Mesodermal cell (in vitro differentiated cells): ENCODE measurements at regions not wholly inside any gene's neighbourhood (a gene's known extent, or its start where the extent isn't known, plus 50 kb on each side); places are given as distances from the start of the nearest gene placed in this dataset.
"Not testable (repeated sequence)": the region's sequence is repeated elsewhere in the genome, so short reads cannot be mapped to it uniquely, and the experiment has no call there.

Experiments
- H3K27ac ChIP-seq: 2 replicates; pipeline ENCODE4 v1.7.0; 2013; ENCODE audit warnings: mild to moderate bottlenecking, low read depth, low read length, moderate library complexity; ENCODE audit not compliant: severe bottlenecking
- H3K36me3 ChIP-seq: 2 replicates; pipeline ENCODE4 v1.7.1; 2013; ENCODE audit warnings: mild to moderate bottlenecking, low read length, moderate library complexity; ENCODE audit not compliant: control insufficient read depth, insufficient read depth
- H3K4me1 ChIP-seq: one replicate; pipeline ENCODE4 v1.7.1; 2013; ENCODE audit warnings: mild to moderate bottlenecking, low read length; ENCODE audit not compliant: insufficient read depth, control insufficient read depth, poor library complexity, severe bottlenecking
- H3K4me3 ChIP-seq: 2 replicates; pipeline ENCODE4 v1.7.0; 2013; ENCODE audit warnings: low read length, control low read depth, mild to moderate bottlenecking; ENCODE audit not compliant: insufficient read depth, poor library complexity, severe bottlenecking; ENCODE audit errors: extremely low read depth
- H3K9me3 ChIP-seq: 2 replicates; pipeline ENCODE4 v1.7.1; 2013; ENCODE audit warnings: mild to moderate bottlenecking, low read length, moderate library complexity; ENCODE audit not compliant: control insufficient read depth
- WGBS, 2 experiments: methylation state at CpG; one replicate each; pipeline ENCODE4 v1.1.5; 2013; ENCODE audit warnings: missing lambda C conversion rate in 2 of 2; ENCODE audit not compliant: insufficient coverage in 2 of 2; 5-methylcytosine and 5-hydroxymethylcytosine counted together

DNA sequence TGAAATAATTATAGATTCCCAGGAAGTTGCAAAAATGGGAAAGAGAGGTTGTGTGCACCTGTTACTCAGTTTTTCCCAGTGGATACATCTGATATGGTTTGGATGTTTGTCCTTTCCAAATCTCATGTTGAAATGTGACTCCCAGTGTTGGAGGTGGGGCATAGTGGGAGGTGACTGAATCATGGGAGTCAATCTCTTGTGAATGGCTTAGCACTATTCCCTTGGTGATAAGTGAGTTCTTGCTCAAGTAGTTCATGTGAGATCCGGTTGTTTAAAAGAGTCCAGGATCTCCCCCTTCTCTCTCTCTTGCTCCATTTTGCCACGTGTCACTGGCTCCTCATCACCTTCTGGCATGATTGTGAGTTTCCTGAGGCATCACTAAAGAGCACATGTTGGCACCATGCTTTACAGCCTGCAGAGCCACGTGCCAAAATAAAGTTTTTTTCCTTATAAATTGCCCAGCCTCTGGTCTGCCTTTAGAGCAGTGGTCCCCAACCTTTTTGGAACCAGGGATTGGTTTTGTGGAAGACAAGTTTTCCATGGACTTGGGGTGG is 149.2 kb downstream of the RAMP3 start:
- Histone ChIP-seq H3K27ac (no peak overlapping the region), H3K4me1 (no peaks in the 10 kb centered on the region), H3K4me3 (no peak overlapping the region), H3K9me3 (no peaks in the 10 kb centered on the region), H3K36me3 (no peaks in the 10 kb centered on the region)
- WGBS, 2 experiments = 83 to 86% methylated on average over 2 to 3 of the region's 3 CpGs

DNA sequence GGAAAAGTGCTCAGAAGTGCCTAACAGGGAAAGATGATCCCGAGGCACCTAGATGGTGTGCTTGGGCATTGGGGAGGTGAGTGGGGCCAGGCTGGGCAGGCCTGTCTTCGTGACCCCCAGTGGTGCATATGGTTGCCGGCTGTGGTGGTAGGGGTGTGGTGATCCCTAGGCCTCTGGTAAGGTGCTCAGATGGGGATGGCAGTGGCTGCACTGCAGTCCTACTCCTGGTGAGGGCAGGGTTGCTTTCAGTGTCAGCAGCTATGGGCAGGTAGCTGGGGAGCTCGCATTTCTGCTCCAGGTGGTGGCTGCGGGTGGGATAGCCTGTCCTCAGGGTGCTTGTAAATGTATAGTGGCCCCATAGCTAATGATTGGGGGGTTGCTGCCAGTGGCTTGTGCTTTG is 154.0 kb downstream of the RAMP3 start:
- H3K4me3 ChIP-seq = no peak overlapping the region
- H3K36me3 ChIP-seq = no peaks in the 10 kb centered on the region
- 50 to 92% methylated on average over 1 to 3 of the region's 5 CpGs for WGBS, 2 experiments
- H3K4me1 ChIP-seq = no peaks in the 10 kb centered on the region
- no peak overlapping the region for H3K27ac ChIP-seq
- H3K9me3 ChIP-seq = peaks cover 4% of the 10 kb centered on the region

DNA sequence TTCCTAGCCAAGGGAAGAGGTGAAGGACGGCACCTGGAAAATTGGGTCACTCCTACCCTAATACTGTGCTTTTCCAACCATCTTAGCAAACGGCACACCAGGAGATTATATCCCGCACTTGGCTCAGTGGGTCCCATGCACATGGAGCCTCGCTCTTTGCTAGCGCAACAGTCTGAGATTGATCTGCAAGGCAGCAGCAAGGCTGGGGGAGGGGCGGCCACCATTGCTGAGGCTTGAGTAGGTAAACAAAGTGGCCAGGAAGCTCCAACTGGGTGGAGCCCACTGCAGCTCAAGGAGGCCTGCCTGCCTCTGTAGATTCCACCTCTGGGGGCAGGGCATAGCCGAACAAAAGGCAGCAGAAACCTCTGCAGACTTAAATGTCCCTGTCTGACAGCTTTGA is 157.9 kb downstream of the RAMP3 start:
- not testable (repeated sequence) for H3K27ac ChIP-seq, H3K36me3 ChIP-seq, H3K4me3 ChIP-seq, H3K4me1 ChIP-seq, H3K9me3 ChIP-seq
- 94 to 96% methylated on average over 4 to 5 of the region's 7 CpGs for WGBS, 2 experiments

DNA sequence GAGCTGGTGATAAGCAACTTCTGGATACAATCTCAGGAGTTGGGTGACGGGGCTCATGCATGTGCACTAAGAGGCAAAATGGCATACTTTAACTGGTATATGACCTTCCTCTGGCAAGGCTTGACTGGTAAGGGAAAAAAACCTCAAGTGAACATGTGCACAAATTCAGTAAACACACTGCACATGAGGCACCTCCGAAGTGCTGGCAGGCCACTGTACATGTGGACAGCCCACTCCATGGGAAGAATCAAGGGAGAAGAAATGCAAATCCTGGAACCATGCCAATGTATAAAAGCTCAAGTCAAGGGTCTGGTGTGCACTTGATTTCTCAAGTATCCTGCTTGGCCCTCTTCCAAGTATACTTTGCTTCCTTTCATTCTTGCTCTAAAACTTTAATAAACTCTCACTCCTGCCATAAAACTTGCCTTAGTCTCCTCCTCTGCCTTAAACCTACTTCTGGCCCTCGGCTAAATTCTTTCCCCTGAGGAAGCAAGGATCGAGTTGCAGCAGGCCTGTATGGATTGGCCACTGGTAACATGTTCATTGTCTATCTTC is 167.2 kb downstream of the RAMP3 start:
- no peak overlapping the region for H3K4me3 ChIP-seq
- H3K4me1 ChIP-seq = no peaks in the 10 kb centered on the region
- H3K36me3 ChIP-seq = no peaks in the 10 kb centered on the region
- no peak overlapping the region for H3K27ac ChIP-seq
- 91 to 96% methylated on average over 3 to 4 of the region's 4 CpGs for WGBS, 2 experiments
- H3K9me3 ChIP-seq = no peaks in the 10 kb centered on the region

DNA sequence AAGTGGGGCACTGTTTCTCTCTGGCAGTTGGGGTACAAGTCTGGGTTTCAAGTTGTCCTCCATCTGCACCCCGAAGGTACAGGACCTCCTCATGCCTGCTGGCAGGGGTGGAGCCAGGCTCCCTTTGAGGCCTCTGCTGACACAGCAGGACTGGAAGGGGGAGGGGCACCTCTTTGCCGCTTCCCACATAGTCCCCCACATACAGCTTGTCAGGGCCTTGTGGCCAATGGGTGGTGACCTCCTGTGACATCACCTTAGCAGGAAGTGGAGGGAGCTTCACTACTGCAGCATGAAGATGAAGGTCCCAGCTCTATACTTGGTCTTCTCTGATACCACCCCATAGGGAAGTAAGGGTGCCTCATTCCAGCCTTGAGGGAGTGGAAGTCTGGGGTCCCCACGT is 167.8 kb downstream of the RAMP3 start:
- WGBS, 2 experiments = 86 to 100% methylated on average over 1 of the region's 3 CpGs
- Histone ChIP-seq H3K9me3 (no peaks in the 10 kb centered on the region), H3K4me3 (no peak overlapping the region), H3K36me3 (no peaks in the 10 kb centered on the region), H3K27ac (no peak overlapping the region), H3K4me1 (no peaks in the 10 kb centered on the region)

DNA sequence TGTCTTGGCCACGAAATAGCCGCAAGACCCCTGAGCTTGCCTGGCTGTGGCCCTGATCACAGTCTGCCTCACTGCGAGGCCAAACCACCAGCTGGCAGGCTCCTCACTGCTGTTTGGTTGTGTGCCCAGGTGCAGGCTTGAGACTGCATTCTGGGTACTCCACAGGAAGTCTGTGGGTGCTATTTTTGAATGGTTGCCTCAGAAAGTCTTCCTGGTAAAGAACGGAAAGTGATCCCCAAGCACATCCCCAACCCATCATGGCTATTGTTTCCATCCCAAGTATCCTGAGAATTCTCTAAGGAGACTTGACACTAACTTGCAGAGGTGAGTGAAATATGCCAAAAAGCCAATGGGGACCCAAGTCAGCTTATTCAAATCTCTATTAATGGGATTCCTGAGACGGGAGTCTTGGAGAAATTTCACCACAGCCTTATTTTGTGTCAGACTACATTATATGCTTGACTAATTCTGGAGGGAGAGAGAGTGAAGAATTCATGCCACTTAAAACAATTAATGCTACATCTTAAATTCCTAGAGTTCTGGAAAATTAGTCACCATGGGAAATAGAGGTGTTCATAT is 170.9 kb downstream of the RAMP3 start:
- no peak overlapping the region for H3K4me3 ChIP-seq
- WGBS, 2 experiments = 91 to 100% methylated on average over 3 of the region's 5 CpGs
- no peaks in the 10 kb centered on the region for H3K4me1 ChIP-seq
- no peaks in the 10 kb centered on the region for H3K9me3 ChIP-seq
- H3K36me3 ChIP-seq = no peaks in the 10 kb centered on the region
- H3K27ac ChIP-seq = no peak overlapping the region

DNA sequence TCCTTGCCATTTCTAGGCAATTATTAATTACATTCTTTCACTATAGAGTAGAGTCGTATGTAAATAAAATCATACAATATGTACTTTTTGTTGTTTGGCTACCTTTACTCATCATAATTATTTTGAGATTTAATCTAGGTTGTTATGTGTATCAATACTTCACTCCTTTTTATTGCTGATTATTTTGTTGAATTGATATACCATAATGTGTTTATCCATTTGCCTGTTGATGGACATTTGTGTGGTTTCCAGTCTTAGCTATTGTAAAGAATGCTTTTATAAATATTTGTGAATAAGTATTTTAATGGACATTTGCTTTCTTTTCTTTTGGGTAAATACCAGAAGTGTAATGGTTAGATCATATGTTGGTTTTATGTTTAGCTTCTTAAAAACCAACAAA is 174.0 kb downstream of the RAMP3 start:
- no peaks in the 10 kb centered on the region for H3K4me1 ChIP-seq
- H3K9me3 ChIP-seq = no peaks in the 10 kb centered on the region
- H3K4me3 ChIP-seq = no peak overlapping the region
- no CpG with 5 or more reads among the region's 1 CpG for WGBS, 2 experiments
- no peak overlapping the region for H3K27ac ChIP-seq
- no peaks in the 10 kb centered on the region for H3K36me3 ChIP-seq

DNA sequence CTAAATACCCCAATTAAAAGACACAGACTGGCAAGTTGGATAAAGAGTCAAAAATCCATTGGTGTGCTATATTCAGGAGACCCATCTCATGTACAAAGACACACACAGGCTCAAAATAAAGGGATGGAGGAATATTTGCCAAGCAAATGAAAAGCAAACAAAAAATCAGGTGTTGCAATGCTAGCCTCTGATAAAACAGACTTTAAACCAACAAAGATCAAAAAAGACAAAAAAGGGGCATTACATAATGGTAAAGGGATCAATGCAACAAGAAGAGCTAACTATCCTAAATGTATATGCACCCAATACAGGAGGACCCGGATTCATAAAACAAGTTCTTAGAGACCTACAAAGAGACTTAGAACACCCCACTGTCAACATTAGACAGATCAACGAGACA is 177.4 kb downstream of the RAMP3 start:
- 100% methylated on average over 1 of the region's 2 CpGs; no CpG with 5 or more reads in 1 of the 2 experiments for WGBS, 2 experiments
- not testable (repeated sequence) for H3K9me3 ChIP-seq, H3K27ac ChIP-seq, H3K4me3 ChIP-seq, H3K4me1 ChIP-seq, H3K36me3 ChIP-seq

DNA sequence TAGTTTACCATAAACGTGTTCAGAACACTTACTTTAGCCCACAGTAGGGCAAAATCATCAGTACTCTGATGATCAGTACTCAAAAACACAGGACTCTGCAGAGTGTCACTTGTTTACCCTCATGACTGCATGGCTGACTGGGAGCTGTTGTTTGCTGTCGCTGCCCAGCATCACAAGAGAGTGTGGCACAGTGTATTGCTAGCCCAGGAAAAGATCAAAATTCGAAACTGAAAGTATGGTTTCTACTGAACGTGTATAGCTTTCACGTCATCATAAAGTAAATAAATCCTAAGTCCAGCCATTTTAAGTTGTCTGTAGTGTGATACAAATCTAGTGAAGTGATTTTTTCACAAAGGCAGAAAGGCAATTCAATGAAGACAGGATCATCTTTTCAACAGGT is 184.6 kb downstream of the RAMP3 start:
- Histone ChIP-seq H3K36me3 (no peaks in the 10 kb centered on the region), H3K9me3 (no peaks in the 10 kb centered on the region), H3K4me3 (no peak overlapping the region), H3K4me1 (peaks cover under 1% of the 10 kb centered on the region), H3K27ac (no peak overlapping the region)
- 86 to 100% methylated on average over 1 of the region's 5 CpGs for WGBS, 2 experiments

DNA sequence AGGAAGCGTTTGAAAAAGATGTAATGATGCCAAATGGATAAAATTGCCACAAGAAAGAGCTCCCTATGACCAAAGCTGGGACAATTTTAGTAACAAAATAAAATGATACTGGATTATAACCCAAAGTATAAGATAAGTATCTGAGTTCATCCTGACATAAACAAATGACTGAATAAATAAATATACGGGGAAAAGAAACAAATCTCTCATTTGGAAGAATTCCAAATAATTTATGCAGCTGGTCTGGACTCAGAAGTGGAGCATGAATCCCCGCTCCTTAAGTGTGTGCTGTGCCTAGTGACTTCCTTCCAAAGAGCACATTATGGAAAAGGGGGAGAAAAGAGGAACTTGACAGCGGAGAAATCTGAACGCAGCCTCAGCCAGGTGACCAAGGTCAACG is 186.2 kb downstream of the RAMP3 start:
- H3K9me3 ChIP-seq = no peaks in the 10 kb centered on the region
- H3K4me3 ChIP-seq = no peak overlapping the region
- no peak overlapping the region for H3K27ac ChIP-seq
- no peaks in the 10 kb centered on the region for H3K36me3 ChIP-seq
- H3K4me1 ChIP-seq = peaks cover 13% of the 10 kb centered on the region
- WGBS, 2 experiments = 95 to 97% methylated on average over 4 of the region's 6 CpGs

DNA sequence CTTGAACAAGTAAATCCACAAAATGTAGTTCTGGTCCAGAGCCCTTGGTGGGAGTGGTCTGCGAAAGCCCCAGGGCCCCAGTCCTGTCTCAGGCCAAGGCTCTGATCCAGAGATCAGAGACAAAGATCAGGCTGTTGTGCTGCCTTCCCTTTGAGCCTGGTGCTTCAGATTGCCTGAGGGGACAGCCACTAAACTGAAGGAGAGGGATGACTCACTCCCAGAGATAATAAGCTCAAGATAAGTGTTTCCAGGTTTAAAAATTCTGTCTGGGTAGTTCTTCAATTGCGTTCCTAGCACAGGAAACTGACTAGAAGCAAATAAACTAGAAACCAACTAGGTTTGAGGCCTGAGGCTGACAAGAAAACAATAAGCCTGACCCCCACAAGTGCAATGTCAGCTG is 190.2 kb downstream of the RAMP3 start:
- 43 to 50% methylated on average over 1 to 2 of the region's 2 CpGs for WGBS, 2 experiments
- peaks cover 15% of the 10 kb centered on the region for H3K4me1 ChIP-seq
- no peaks in the 10 kb centered on the region for H3K36me3 ChIP-seq
- H3K9me3 ChIP-seq = no peaks in the 10 kb centered on the region
- peak overlapping the region; percentile 86 for H3K27ac ChIP-seq
- no peak overlapping the region for H3K4me3 ChIP-seq
